Suprapubic skin (tissue), 4 donors: ENCODE measurements at regions not wholly inside any gene's neighbourhood (a gene's known extent, or its start where the extent isn't known, plus 50 kb on each side); places are given as distances from the start of the nearest gene placed in this dataset.

Source experiments
- DNase-seq, 2 donors: peaks; one replicate each; pipeline ENCODE4 v3.0.0-alpha.2; 2019; ENCODE audit warnings: low spot score in 2 of 2
- H3K27ac ChIP-seq: fragments of 200-600 bp; sonication (generic); one replicate; pipeline ENCODE4 v1.5.1; 2019
- H3K27me3 ChIP-seq: fragments of 200-600 bp; sonication (generic); one replicate; pipeline ENCODE4 v1.5.1; 2019
- H3K36me3 ChIP-seq: fragments of 200-600 bp; sonication (generic); one replicate; pipeline ENCODE4 v1.5.1; 2019
- H3K4me1 ChIP-seq: fragments of 200-600 bp; sonication (generic); one replicate; pipeline ENCODE4 v1.5.1; 2019
- H3K4me3 ChIP-seq: fragments of 200-600 bp; sonication (generic); one replicate; pipeline ENCODE4 v1.5.1; 2019; ENCODE audit warnings: mild to moderate bottlenecking
- H3K9me3 ChIP-seq: fragments of 200-600 bp; sonication (generic); one replicate; pipeline ENCODE4 v1.5.1; 2019
- CTCF ChIP-seq, 2 donors: fragments of 200-600 bp in 1 of 2; fragments of 450-650 bp in 1 of 2; sonication (generic) in 1 of 2; IDR thresholded peaks; one replicate each; pipeline ENCODE4 v1.5.1; 2016 to 2019; ENCODE audit warnings: antibody characterized with exemption in 2 of 2, mild to moderate bottlenecking in 1 of 2, moderate library complexity in 1 of 2
- EP300 ChIP-seq: sonication (generic); formaldehyde crosslinking; IDR thresholded peaks from one replicate; pipeline ENCODE4 v1.6.1; 2017; ENCODE audit warnings: antibody characterized with exemption
- POLR2A ChIP-seq, 2 donors: fragments of 450-650 bp; IDR thresholded peaks; one replicate each; pipeline ENCODE4 v1.6.1; 2017; ENCODE audit warnings: antibody characterized with exemption in 2 of 2, mild to moderate bottlenecking in 2 of 2, moderate library complexity in 2 of 2
- POLR2AphosphoS5 ChIP-seq, 3 donors: sonication (generic); formaldehyde crosslinking; IDR thresholded peaks; one replicate each; pipeline ENCODE4 v1.6.1; 2017; ENCODE audit warnings: antibody characterized with exemption in 3 of 3
- WGBS: methylation state at CpG from one replicate; pipeline ENCODE4 v1.1.5; 2018; 5-methylcytosine and 5-hydroxymethylcytosine counted together

- WGBS = 94% methylated on average over 10 of the region's 10 CpGs
- no peaks in the 10 kb centered on the region for H3K9me3 ChIP-seq
- H3K4me3 ChIP-seq = no peak overlapping the region
- DNase-seq = no peak
- no peak for TF ChIP-seq POLR2A (IDR thresholded peaks at IDR 0.05)
- no peak for TF ChIP-seq CTCF (IDR thresholded peaks at IDR 0.05)
- no peak for TF ChIP-seq POLR2AphosphoS5 (IDR thresholded peaks at IDR 0.05)
- no peak for TF ChIP-seq EP300
- no peaks in the 10 kb centered on the region for H3K4me1 ChIP-seq
- H3K27ac ChIP-seq = no peak overlapping the region
- no peaks in the 10 kb centered on the region for H3K36me3 ChIP-seq
- no peaks in the 10 kb centered on the region for H3K27me3 ChIP-seq
Measured at GRCh38 chr15:67005294-67005996, 60.0 kb upstream of the SMAD3 start.

GRCh38 chr15:67006083-67007065 lies 59.0 kb upstream of the SMAD3 start:
- Histone ChIP-seq H3K4me1 (no peaks in the 10 kb centered on the region), H3K36me3 (no peaks in the 10 kb centered on the region), H3K27me3 (no peaks in the 10 kb centered on the region), H3K4me3 (no peak overlapping the region), H3K9me3 (no peaks in the 10 kb centered on the region), H3K27ac (no peak overlapping the region)
- WGBS = 89% methylated on average over 10 of the region's 10 CpGs
- no peak for DNase-seq
- no peak for TF ChIP-seq EP300
- TF ChIP-seq CTCF (IDR thresholded peaks at IDR 0.05) = no peak
- TF ChIP-seq POLR2AphosphoS5 (IDR thresholded peaks at IDR 0.05) = no peak
- TF ChIP-seq POLR2A (IDR thresholded peaks at IDR 0.05) = no peak

- Histone ChIP-seq H3K4me3 (no peak overlapping the region), H3K27ac (no peak overlapping the region), H3K4me1 (peaks cover 4% of the 10 kb centered on the region), H3K36me3 (no peaks in the 10 kb centered on the region), H3K27me3 (no peaks in the 10 kb centered on the region), H3K9me3 (no peaks in the 10 kb centered on the region)
- 85% methylated on average over 7 of the region's 7 CpGs for WGBS
- TF ChIP-seq EP300 (no peak), POLR2AphosphoS5 (IDR thresholded peaks at IDR 0.05) (no peak), POLR2A (IDR thresholded peaks at IDR 0.05) (no peak), CTCF (IDR thresholded peaks at IDR 0.05) (no peak)
- DNase-seq = no peak
Measured at GRCh38 chr15:67009576-67010569, 55.5 kb upstream of the SMAD3 start.

- Histone ChIP-seq H3K27ac (no peak overlapping the region), H3K36me3 (no peaks in the 10 kb centered on the region), H3K27me3 (no peaks in the 10 kb centered on the region), H3K9me3 (no peaks in the 10 kb centered on the region), H3K4me3 (no peak overlapping the region), H3K4me1 (peaks cover 4% of the 10 kb centered on the region)
- WGBS = 80% methylated on average over 6 of the region's 7 CpGs
- no peak for TF ChIP-seq EP300
- TF ChIP-seq CTCF (IDR thresholded peaks at IDR 0.05) = no peak
- TF ChIP-seq POLR2A (IDR thresholded peaks at IDR 0.05) = no peak
- no peak for TF ChIP-seq POLR2AphosphoS5 (IDR thresholded peaks at IDR 0.05)
- DNase-seq = no peak
Measured at GRCh38 chr15:67010898-67011616, 54.3 kb upstream of the SMAD3 start.
